HepG2 (cell line): ENCODE measurements at regions not wholly inside any gene's neighbourhood (a gene's known extent, or its start where the extent isn't known, plus 50 kb on each side); places are given as distances from the start of the nearest gene placed in this dataset.

Experiments
- ATAC-seq: fragments of 200-7000 bp; cut with Tn5 transposase; 3 replicates; pipeline ENCODE4 v1.9.1; 2020; ENCODE audit warnings: mild to moderate bottlenecking, moderate library complexity
- BruUV-seq: library from RNA; stranded (reverse); fragments of 400-500 nt; replicated peaks from 2 replicates; lab custom pipeline; 2021; lab: Mats Ljungman, UMichigan
- CTCF ChIA-PET: fragments of 300-600 bp; formaldehyde crosslinking; extraction: SDS; loops from one replicate; lab custom pipeline; 2021; ENCODE audit warnings: low total read pairs, inconsistent platforms, low intra/inter-chr PET ratio; lab: Yijun Ruan, JAX
- POLR2A ChIA-PET: fragments of 350-600 bp; sonication (Branson Sonifier 250); formaldehyde crosslinking; loops from one replicate; lab custom pipeline; 2020; ENCODE audit warnings: antibody characterized with exemption, inconsistent platforms; lab: Yijun Ruan, JAX
- DNase-seq: peaks from one replicate; pipeline ENCODE4 v3.0.0-alpha.2; 2015; ENCODE audit warnings: low spot score
- FAIRE-seq: peaks from 3 replicates; lab custom pipeline; 2011; peaks lifted over from hg19 to GRCh38; lab: Jason Lieb, UNC
- H2AFZ ChIP-seq: one replicate; pipeline ENCODE4 v1.6.1; 2011; ENCODE audit warnings: low read length, inconsistent platforms
- H3K27ac ChIP-seq: fragments of 300-600 bp; 3 replicates; pipeline ENCODE4 v1.8.0; 2011; ENCODE audit warnings: mixed run types, mild to moderate bottlenecking, mixed read lengths, low read length, inconsistent platforms; ENCODE audit not compliant: insufficient read depth; ENCODE audit errors: extremely low read length
- H3K27me3 ChIP-seq, 2 experiments: fragments of 200-600 bp in 1 of 2; 2 replicates in 1 of 2; 3 replicates in 1 of 2; pipeline versions ENCODE4 v1.6.0 to v1.8.0; 2011; ENCODE audit warnings: low read length in 2 of 2, mild to moderate bottlenecking in 2 of 2, moderate library complexity in 2 of 2, inconsistent platforms in 1 of 2; ENCODE audit not compliant: insufficient read depth in 2 of 2, control insufficient read depth in 1 of 2
- H3K36me3 ChIP-seq, 2 experiments: fragments of 200-600 bp in 1 of 2; replicated peaks in 1 of 2; 2 replicates in 1 of 2; 3 replicates in 1 of 2; pipeline versions ENCODE4 v1.5.1 to v1.8.0; 2011; ENCODE audit warnings: low read length in 2 of 2, inconsistent platforms in 1 of 2; ENCODE audit not compliant: insufficient read depth in 2 of 2, control insufficient read depth in 1 of 2
- H3K4me1 ChIP-seq: 2 replicates; pipeline ENCODE4 v1.5.1; 2012; ENCODE audit warnings: low read length, inconsistent platforms; ENCODE audit not compliant: insufficient read depth
- H3K4me2 ChIP-seq: 2 replicates; pipeline ENCODE4 v1.6.0; 2011; ENCODE audit warnings: low read depth, low read length, inconsistent platforms
- H3K4me3 ChIP-seq, 3 experiments: fragments of 200-600 bp in 1 of 3; sonication (generic), shearing (Covaris generic) in 1 of 3; replicated peaks in 1 of 3; 2 replicates each; pipeline ENCODE4 v1.5.1; 2011 to 2016; ENCODE audit warnings: low read length in 3 of 3, inconsistent platforms in 2 of 3, low read depth in 2 of 3, mild to moderate bottlenecking in 2 of 3, control low read depth in 1 of 3, mixed read lengths in 1 of 3; ENCODE audit not compliant: insufficient read depth in 1 of 3
- H3K79me2 ChIP-seq: one replicate; pipeline ENCODE4 v1.6.1; 2011; ENCODE audit warnings: low read length, inconsistent platforms; ENCODE audit not compliant: insufficient read depth
- H3K9ac ChIP-seq: 2 replicates; pipeline ENCODE4 v1.6.0; 2011; ENCODE audit warnings: mild to moderate bottlenecking, low read depth, low read length, inconsistent platforms; ENCODE audit not compliant: insufficient read depth
- H3K9me3 ChIP-seq: 2 replicates; pipeline ENCODE4 v1.5.1; 2012; ENCODE audit warnings: mild to moderate bottlenecking, low read length
- H4K20me1 ChIP-seq: 2 replicates; pipeline ENCODE4 v1.6.0; 2011; ENCODE audit warnings: inconsistent platforms, mild to moderate bottlenecking, low read length, moderate library complexity; ENCODE audit not compliant: insufficient read depth
- JUNB ChIP-seq: sonication (generic); formaldehyde crosslinking; IDR thresholded peaks from 2 replicates; pipeline ENCODE4 v1.8.0; 2022; ENCODE audit warnings: missing genetic modification reagents, mild to moderate bottlenecking, borderline replicate concordance
- MATR3 ChIP-seq: sonication (generic); formaldehyde crosslinking; IDR thresholded peaks from 2 replicates; pipeline ENCODE4 v1.4.0; 2020; ENCODE audit warnings: missing genetic modification reagents
- RBM22 ChIP-seq: fragments of 200-400 bp; formaldehyde crosslinking; optimal IDR thresholded peaks from 2 replicates; pipeline ENCODE3; 2017; ENCODE audit warnings: mild to moderate bottlenecking, low read length, moderate library complexity
- RXRA ChIP-seq: sonication (generic); formaldehyde crosslinking; IDR thresholded peaks from 2 replicates; pipeline ENCODE4 v1.5.1; 2020; ENCODE audit warnings: missing genetic modification reagents
- SUZ12 ChIP-seq: fragments of 150-350 bp; IDR thresholded peaks from 2 replicates; pipeline ENCODE4 v1.6.1; 2014; ENCODE audit warnings: low read depth, low read length
- TP53 ChIP-seq: sonication (generic); formaldehyde crosslinking; conservative IDR thresholded peaks from 2 replicates; pipeline ENCODE4 v1.4.0; 2020; ENCODE audit warnings: missing genetic modification reagents
- ZFP82 ChIP-seq: sonication (generic); formaldehyde crosslinking; IDR thresholded peaks from 2 replicates; pipeline ENCODE4 v1.5.1; 2020; ENCODE audit warnings: mild to moderate bottlenecking, missing genetic modification reagents, borderline replicate concordance
- ZNF230 ChIP-seq: sonication (generic); formaldehyde crosslinking; IDR thresholded peaks from 2 replicates; pipeline ENCODE4 v1.4.0; 2020; ENCODE audit warnings: mild to moderate bottlenecking, missing genetic modification reagents
- ZNF333 ChIP-seq: sonication (generic); formaldehyde crosslinking; IDR thresholded peaks from 2 replicates; pipeline ENCODE4 v1.4.0; 2020; ENCODE audit warnings: mild to moderate bottlenecking, missing genetic modification reagents, borderline replicate concordance
- ZNF792 ChIP-seq: IDR thresholded peaks from 2 replicates; pipeline ENCODE4 v1.6.1; 2016
- WGBS: methylation state at CpG from one replicate; pipeline ENCODE4 v1.1.6; 2017; ENCODE audit warnings: low lambda C conversion rate; 5-methylcytosine and 5-hydroxymethylcytosine counted together
- in situ Hi-C: cut with HindIII; loops from 2 replicates; pipeline ENCODE4 v1.10.0; 2017; ENCODE audit warnings: low pct_unique_long_range_greater_than_20kb; ENCODE audit not compliant: extremely low pct_ligation_motif_present
- intact Hi-C: fragments of 100-400 bp; cut with micrococcal nuclease; formaldehyde crosslinking; loops from one replicate; pipeline ENCODE4 v1.10.0; 2022; ENCODE audit not compliant: unreplicated experiment
- TF ChIP-seq, protein P1 (sequence below): IDR thresholded peaks from 2 replicates; pipeline ENCODE4 v1.6.1; 2016; ENCODE audit warnings: missing genetic modification reagents, missing compliant biosample characterization
- TF ChIP-seq, protein P2 (sequence below): sonication (generic); formaldehyde crosslinking; IDR thresholded peaks from 2 replicates; pipeline ENCODE4 v1.4.0; 2020; ENCODE audit warnings: mild to moderate bottlenecking, missing genetic modification reagents
- TF ChIP-seq, protein P3 (sequence below): sonication (generic); formaldehyde crosslinking; IDR thresholded peaks from 2 replicates; pipeline ENCODE4 v1.5.0; 2020; ENCODE audit warnings: missing genetic modification reagents

DNA sequence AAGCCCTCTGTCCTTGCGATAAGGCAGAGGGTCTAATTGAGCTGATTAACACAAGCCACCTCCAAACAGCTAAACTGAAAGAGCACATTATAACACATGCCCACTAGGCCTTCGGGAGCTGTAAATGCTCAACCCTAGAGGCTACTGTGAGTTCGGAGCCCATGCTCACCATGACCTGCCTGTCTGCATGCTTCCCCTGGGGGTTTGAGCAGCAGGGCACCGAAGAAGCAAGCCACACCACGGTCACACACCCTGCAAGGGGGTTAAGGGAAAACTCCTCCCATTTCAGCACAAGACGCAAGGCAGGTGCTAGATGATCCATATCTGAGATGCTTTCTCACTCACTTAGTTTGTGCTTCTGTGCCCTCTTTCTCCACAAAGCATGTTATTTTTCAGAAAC is 435.9 kb upstream of the CADM2 start:
- WGBS, result 18% methylated on average over 4 of the region's 6 CpGs
- intact Hi-C loops (no loop called here), in situ Hi-C loops (no loop called here)
- Histone ChIP-seq H3K36me3 (no peaks in the 10 kb centered on the region), H4K20me1 (no peaks in the 10 kb centered on the region), H3K79me2 (no peaks in the 10 kb centered on the region), H3K4me1 (no peaks in the 10 kb centered on the region), H3K9me3 (no peaks in the 10 kb centered on the region), H2AFZ (no peak overlapping the region), H3K4me3 (no peak overlapping the region), H3K27me3 (no peaks in the 10 kb centered on the region), H3K27ac (no peak overlapping the region), H3K4me2 (no peak overlapping the region), H3K9ac (no peak overlapping the region)
- TF ChIP-seq RXRA, result no peak
- TF ChIP-seq RBM22, result no peak
- no peak for TF ChIP-seq ZNF792 (CRISPR knock-in tag)
- TF ChIP-seq, protein P1, sequence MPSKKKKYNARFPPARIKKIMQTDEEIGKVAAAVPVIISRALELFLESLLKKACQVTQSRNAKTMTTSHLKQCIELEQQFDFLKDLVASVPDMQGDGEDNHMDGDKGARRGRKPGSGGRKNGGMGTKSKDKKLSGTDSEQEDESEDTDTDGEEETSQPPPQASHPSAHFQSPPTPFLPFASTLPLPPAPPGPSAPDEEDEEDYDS (CRISPR knock-in tag), result no peak
- TF ChIP-seq, protein P2, sequence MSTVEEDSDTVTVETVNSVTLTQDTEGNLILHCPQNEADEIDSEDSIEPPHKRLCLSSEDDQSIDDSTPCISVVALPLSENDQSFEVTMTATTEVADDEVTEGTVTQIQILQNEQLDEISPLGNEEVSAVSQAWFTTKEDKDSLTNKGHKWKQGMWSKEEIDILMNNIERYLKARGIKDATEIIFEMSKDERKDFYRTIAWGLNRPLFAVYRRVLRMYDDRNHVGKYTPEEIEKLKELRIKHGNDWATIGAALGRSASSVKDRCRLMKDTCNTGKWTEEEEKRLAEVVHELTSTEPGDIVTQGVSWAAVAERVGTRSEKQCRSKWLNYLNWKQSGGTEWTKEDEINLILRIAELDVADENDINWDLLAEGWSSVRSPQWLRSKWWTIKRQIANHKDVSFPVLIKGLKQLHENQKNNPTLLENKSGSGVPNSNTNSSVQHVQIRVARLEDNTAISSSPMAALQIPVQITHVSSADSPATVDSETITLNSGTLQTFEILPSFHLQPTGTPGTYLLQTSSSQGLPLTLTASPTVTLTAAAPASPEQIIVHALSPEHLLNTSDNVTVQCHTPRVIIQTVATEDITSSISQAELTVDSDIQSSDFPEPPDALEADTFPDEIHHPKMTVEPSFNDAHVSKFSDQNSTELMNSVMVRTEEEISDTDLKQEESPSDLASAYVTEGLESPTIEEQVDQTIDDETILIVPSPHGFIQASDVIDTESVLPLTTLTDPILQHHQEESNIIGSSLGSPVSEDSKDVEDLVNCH (CRISPR knock-in tag), result no peak
- TF ChIP-seq ZNF230 (CRISPR knock-in tag), result no peak
- no peak for TF ChIP-seq ZNF333
- TF ChIP-seq SUZ12, result no peak
- no peak for TF ChIP-seq TP53
- TF ChIP-seq MATR3 (CRISPR knock-in tag), result no peak
- TF ChIP-seq, protein P3, sequence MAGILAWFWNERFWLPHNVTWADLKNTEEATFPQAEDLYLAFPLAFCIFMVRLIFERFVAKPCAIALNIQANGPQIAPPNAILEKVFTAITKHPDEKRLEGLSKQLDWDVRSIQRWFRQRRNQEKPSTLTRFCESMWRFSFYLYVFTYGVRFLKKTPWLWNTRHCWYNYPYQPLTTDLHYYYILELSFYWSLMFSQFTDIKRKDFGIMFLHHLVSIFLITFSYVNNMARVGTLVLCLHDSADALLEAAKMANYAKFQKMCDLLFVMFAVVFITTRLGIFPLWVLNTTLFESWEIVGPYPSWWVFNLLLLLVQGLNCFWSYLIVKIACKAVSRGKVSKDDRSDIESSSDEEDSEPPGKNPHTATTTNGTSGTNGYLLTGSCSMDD (CRISPR knock-in tag), result no peak
- TF ChIP-seq JUNB, result no peak
- TF ChIP-seq ZFP82 (CRISPR knock-in tag), result no peak
- CTCF ChIA-PET, result no interaction called here
- FAIRE-seq (no peak), ATAC-seq (no peak), DNase-seq (no peak)
- BruUV-seq, result no TSS peak
- POLR2A ChIA-PET, result no interaction called here
